Endothelial cell of umbilical vein (primary cell): ENCODE measurements at regions not wholly inside any gene's neighbourhood (a gene's known extent, or its start where the extent isn't known, plus 50 kb on each side); places are given as distances from the start of the nearest gene placed in this dataset.

Experiments used
- BruUV-seq: library from RNA; stranded (reverse); fragments of 400-500 nt; replicated peaks from 2 replicates; lab custom pipeline; 2021; lab: Mats Ljungman, UMichigan
- CTCF ChIA-PET: fragments of 300-600, 350-600 bp; sonication (Branson Sonifier 250); formaldehyde crosslinking; loops from one replicate; lab custom pipeline; 2021; ENCODE audit warnings: antibody characterized with exemption, inconsistent platforms; lab: Charles Lee
- POLR2A ChIA-PET: fragments of 300-600, 350-600 bp; sonication (Branson Sonifier 250); formaldehyde crosslinking; loops from one replicate; lab custom pipeline; 2021; ENCODE audit warnings: antibody characterized with exemption, inconsistent platforms; lab: Charles Lee
- DNase-seq: peaks from one replicate; pipeline ENCODE4 v3.0.0-alpha.2; 2011; ENCODE audit warnings: low read depth, low spot score
- FAIRE-seq: peaks from 2 replicates; lab custom pipeline; 2011; peaks lifted over from hg19 to GRCh38; lab: Jason Lieb, UNC
- H2AFZ ChIP-seq: 2 replicates; pipeline ENCODE4 v1.6.0; 2012; ENCODE audit warnings: low read depth, low read length, control low read depth, inconsistent platforms
- H3K27ac ChIP-seq: 2 replicates; pipeline ENCODE4 v1.5.1; 2011; ENCODE audit warnings: low read depth, mild to moderate bottlenecking, control low read depth, low read length, moderate library complexity; ENCODE audit not compliant: insufficient read depth
- H3K27me3 ChIP-seq, 2 experiments: 2 replicates each; pipeline versions ENCODE4 v1.6.0 to v1.6.1; 2011; ENCODE audit warnings: low read length in 2 of 2, mixed read lengths in 1 of 2; ENCODE audit not compliant: control insufficient read depth in 2 of 2, insufficient read depth in 2 of 2
- H3K36me3 ChIP-seq, 2 experiments: 2 replicates in 1 of 2; 3 replicates in 1 of 2; pipeline ENCODE4 v1.5.1; 2011; ENCODE audit warnings: low read length in 2 of 2, mild to moderate bottlenecking in 1 of 2, moderate library complexity in 1 of 2; ENCODE audit not compliant: control insufficient read depth in 2 of 2, insufficient read depth in 2 of 2; ENCODE audit errors: extremely low read depth in 1 of 2
- H3K4me1 ChIP-seq: 3 replicates; pipeline ENCODE4 v1.5.1; 2011; ENCODE audit warnings: mild to moderate bottlenecking, low read length; ENCODE audit not compliant: control insufficient read depth, insufficient read depth; ENCODE audit errors: extremely low read depth
- H3K4me2 ChIP-seq: 2 replicates; pipeline ENCODE4 v1.6.1; 2011; ENCODE audit warnings: low read length, control low read depth, mixed read lengths; ENCODE audit not compliant: insufficient read depth
- H3K4me3 ChIP-seq, 3 experiments: fragments of 200-600 bp in 1 of 3; sonication (generic), shearing (Covaris generic) in 1 of 3; replicated peaks in 1 of 3; 2 replicates each; pipeline ENCODE4 v1.5.1; 2011 to 2016; ENCODE audit warnings: control low read depth in 3 of 3, low read length in 3 of 3, mild to moderate bottlenecking in 2 of 3, inconsistent platforms in 1 of 3, low read depth in 1 of 3, moderate library complexity in 1 of 3; ENCODE audit not compliant: insufficient read depth in 1 of 3
- H3K79me2 ChIP-seq: 2 replicates; pipeline ENCODE4 v1.6.0; 2012; ENCODE audit warnings: low read length, inconsistent platforms; ENCODE audit not compliant: control insufficient read depth, insufficient read depth
- H3K9ac ChIP-seq: replicated peaks from 2 replicates; pipeline ENCODE3; 2011; ENCODE audit warnings: low read length, control low read depth; ENCODE audit not compliant: insufficient read depth; ENCODE audit errors: extremely low read depth
- H3K9me1 ChIP-seq: replicated peaks from 3 replicates; pipeline ENCODE4 v1.6.0; 2011; ENCODE audit warnings: mild to moderate bottlenecking, low read length; ENCODE audit not compliant: control insufficient read depth, insufficient read depth; ENCODE audit errors: extremely low read depth
- H3K9me3 ChIP-seq: replicated peaks from 2 replicates; pipeline ENCODE4 v1.5.1; 2012; ENCODE audit warnings: low read length, inconsistent platforms; ENCODE audit not compliant: control insufficient read depth, insufficient read depth
- H4K20me1 ChIP-seq: replicated peaks from 2 replicates; pipeline ENCODE3; 2011; ENCODE audit warnings: mild to moderate bottlenecking, low read length; ENCODE audit not compliant: control insufficient read depth, insufficient read depth; ENCODE audit errors: extremely low read depth
- dilution Hi-C: fragments of 300-500 bp; cut with MboI; formaldehyde crosslinking; loops from one replicate; pipeline ENCODE4 v1.15.0; 2019; ENCODE audit warnings: low sequenced_read_pairs; ENCODE audit not compliant: extremely low pct_ligation_motif_present
- intact Hi-C: fragments of 100-400 bp; cut with micrococcal nuclease; formaldehyde crosslinking; loops from one replicate; pipeline ENCODE4 v1.10.0; 2022
- TF ChIP-seq, protein P1 (sequence below): IDR thresholded peaks from 2 replicates; pipeline ENCODE4 v1.6.1; 2011; ENCODE audit not compliant: insufficient read depth, insufficient read length
- TF ChIP-seq, protein P2 (sequence below), 2 donors: IDR thresholded peaks; 1 replicate in 1 of 2; 2 replicates in 1 of 2; pipeline ENCODE4 v1.5.1; 2011; ENCODE audit warnings: low read length in 2 of 2, mild to moderate bottlenecking in 2 of 2, moderate library complexity in 2 of 2, control low read depth in 1 of 2, inconsistent platforms in 1 of 2, low read depth in 1 of 2; ENCODE audit not compliant: insufficient read depth in 1 of 2; ENCODE audit errors: extremely low read depth in 1 of 2

DNA sequence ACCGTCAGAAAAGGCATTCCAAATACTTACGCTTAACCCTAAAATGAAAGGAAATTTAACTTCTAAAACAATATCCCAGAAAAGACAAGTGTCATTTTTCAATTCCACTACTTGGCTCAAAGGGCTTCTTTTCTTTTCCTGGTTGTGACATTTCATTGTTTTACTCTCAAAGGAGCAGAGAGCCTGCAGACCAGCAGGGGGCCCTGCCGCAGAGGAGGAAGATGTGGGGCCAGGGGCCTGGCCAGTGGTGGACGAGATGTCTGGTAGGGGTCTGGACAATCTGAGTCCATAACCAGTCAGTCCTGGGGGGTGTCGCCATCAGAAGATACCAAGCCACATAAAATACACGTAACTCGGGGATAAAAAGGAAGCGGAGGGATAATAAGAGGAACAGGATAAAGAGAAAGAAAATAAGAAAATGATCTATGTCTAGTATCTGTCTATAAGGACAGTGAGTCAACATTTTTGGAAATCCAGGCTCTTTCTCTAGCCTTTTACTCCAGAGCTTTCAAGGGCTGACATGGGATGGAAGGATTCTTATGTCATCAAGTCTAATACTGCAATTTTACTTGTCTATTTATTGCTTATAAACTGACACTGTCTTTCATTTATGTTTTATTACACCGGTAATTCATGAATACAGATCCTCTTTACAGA is 54.2 kb upstream of the ARHGEF3 start:
- intact Hi-C loops, result loop anchor here (1.0 to 2.0 kb wide), 4 partner anchors 55 to 153 kb away; partner anchors contain the start of gene ARHGEF3
- TF ChIP-seq, protein P1, sequence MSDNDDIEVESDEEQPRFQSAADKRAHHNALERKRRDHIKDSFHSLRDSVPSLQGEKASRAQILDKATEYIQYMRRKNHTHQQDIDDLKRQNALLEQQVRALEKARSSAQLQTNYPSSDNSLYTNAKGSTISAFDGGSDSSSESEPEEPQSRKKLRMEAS, result no peak
- TF ChIP-seq, protein P2, sequence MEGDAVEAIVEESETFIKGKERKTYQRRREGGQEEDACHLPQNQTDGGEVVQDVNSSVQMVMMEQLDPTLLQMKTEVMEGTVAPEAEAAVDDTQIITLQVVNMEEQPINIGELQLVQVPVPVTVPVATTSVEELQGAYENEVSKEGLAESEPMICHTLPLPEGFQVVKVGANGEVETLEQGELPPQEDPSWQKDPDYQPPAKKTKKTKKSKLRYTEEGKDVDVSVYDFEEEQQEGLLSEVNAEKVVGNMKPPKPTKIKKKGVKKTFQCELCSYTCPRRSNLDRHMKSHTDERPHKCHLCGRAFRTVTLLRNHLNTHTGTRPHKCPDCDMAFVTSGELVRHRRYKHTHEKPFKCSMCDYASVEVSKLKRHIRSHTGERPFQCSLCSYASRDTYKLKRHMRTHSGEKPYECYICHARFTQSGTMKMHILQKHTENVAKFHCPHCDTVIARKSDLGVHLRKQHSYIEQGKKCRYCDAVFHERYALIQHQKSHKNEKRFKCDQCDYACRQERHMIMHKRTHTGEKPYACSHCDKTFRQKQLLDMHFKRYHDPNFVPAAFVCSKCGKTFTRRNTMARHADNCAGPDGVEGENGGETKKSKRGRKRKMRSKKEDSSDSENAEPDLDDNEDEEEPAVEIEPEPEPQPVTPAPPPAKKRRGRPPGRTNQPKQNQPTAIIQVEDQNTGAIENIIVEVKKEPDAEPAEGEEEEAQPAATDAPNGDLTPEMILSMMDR (IDR thresholded peaks at IDR 0.05; ENCODE audit: extremely low read depth in 1 of 2, insufficient read depth in 1 of 2, low read depth in 1 of 2, low read length in 2 of 2), result peak; percentile 87 to 89
- H3K4me1 ChIP-seq, result peaks cover 8% of the 10 kb centered on the region
- ChIA-PET CTCF (interaction anchor here (0.6 to 11.9 kb wide), 16 partner anchors 9 to 154 kb away, joined by 3 to 120 read pairs (median 3); no protein-coding TSS in a partner anchor), POLR2A (no interaction called here)
- no peak overlapping the region for H3K27ac ChIP-seq
- H3K4me3 ChIP-seq, result no peak overlapping the region
- H3K9me3 ChIP-seq, result no peaks in the 10 kb centered on the region
- peak overlapping the region; percentile 10 for H3K4me2 ChIP-seq
- no peaks in the 10 kb centered on the region for H3K36me3 ChIP-seq
- H3K79me2 ChIP-seq, result no peaks in the 10 kb centered on the region
- FAIRE-seq, result peak; percentile 74
- no peaks in the 10 kb centered on the region for H4K20me1 ChIP-seq
- H2AFZ ChIP-seq, result peak overlapping the region; percentile 40
- DNase-seq, result peak; percentile 67
- no peak overlapping the region for H3K9ac ChIP-seq
- H3K9me1 ChIP-seq, result no peaks in the 10 kb centered on the region
- dilution Hi-C loops, result no loop called here
- BruUV-seq, result no TSS peak
- no peaks in the 10 kb centered on the region for H3K27me3 ChIP-seq
